ENCODE measurements at regions not wholly inside any gene's neighbourhood (a gene's known extent, or its start where the extent isn't known, plus 50 kb on each side); places are given as distances from the start of the nearest gene placed in this dataset.
"Not testable (repeated sequence)": the region's sequence is repeated elsewhere in the genome, so short reads cannot be mapped to it uniquely, and the experiment has no call there.

DNA sequence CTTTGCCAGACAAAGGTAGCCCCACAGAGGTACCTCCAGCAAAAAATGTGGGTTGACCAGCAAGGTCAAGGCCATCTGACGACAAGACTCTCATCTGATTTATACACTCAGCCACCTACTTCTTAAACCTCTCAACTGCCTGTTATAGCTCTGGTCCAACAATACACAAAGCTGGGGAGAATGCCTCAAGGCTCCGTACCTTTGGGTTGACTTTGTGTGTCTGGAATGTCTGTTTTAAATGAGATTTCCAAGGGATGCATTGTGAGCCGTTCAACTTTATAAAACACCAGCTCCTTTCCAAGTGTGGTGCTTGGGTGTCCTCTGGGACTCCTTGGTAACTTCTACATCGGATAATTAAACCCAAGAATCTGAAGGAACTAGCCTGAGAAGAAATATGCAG lies 167.0 kb upstream of the RPL34 start:
- no peak for DNase-seq

DNA sequence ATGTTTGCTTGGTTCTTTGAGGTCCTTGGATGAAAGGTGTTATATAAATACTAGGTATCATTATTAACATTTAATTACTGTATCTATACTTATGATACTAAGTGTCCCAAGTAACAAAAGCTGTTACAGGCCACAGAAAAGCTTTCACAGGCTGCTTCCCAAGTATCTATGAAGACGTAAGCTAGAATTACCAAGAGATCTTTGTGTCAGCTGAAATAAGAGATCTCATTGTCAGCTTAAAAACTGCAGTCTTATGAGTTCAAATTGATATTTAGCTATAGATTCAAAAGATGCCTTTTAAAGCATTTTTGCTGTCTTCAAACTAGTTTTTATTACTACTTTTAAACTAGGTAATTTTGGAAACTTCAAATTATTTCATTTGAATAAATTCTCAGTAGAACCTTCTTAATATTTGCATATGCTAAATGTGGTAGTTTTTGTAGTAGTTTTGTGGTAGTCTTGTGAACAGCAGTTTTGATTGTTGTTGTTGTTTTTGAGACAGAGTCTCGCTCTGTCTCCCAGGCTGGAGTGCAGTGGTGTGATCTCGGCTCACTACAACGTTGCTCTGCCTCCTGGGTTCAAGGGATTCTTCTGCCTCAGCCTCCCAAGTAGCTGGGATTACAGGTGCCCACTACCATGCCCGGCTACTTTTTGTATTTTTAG lies 170.0 kb upstream of the RPL34 start:
- no peak for DNase-seq

DNA sequence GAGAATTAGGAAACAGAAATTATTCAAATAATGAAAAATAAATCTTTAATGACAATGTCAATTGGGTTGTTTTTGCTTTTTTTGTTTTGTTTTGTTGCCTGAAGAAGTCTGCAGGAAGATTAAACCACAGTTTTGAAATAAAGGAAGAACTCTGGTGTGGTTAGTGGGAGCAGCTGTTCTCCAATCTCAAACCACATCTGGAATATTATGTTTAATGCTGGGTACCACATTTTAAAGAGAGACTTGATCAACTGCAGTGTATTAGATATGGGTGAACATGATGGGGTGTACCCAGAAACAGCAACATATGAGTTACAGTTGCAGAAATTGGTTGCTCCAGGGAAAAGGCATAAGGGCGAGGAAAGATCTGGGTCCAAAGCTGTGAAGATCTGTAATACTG lies 171.2 kb upstream of the RPL34 start:
- DNase-seq, result no peak

DNA sequence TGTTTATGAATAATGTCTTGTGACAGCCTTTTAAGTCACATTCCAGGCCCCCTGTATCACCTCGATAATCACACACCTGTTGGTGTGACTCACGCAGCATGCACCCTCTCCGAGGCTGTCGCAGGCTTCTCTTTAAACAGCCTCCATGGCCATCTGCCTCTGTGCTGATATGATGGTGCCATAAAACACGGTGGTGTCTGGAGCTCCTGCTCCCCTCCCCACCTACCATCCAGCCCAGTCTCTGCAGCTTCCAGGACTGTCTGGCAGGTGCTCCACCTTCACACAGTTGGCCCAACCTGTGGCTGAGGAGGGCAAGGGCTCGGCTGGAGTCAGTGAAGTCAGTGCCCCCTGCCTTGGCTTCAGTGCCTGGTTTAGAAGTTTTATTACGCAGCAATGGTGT lies 173.8 kb upstream of the RPL34 start:
- no peak for DNase-seq

DNA sequence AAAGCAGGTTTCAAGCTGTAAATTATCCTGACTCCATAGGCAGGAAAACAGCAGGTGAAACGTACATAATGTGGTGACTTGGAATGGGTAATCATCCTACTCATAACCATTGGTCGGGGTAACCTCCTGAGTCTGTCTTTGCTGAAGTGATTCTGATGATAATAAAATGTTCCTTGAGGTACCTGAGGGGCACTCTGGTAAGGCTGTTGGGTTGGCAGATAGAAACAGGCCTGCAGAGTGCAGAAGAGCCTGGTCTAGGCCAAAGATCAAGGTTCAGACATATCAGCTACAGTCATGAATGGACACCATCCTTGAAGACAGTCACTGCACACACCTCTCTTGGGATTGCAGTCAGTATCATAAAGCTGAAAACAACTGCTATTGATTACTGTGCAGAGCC lies 174.7 kb upstream of the RPL34 start:
- DNase-seq, result no peak

DNA sequence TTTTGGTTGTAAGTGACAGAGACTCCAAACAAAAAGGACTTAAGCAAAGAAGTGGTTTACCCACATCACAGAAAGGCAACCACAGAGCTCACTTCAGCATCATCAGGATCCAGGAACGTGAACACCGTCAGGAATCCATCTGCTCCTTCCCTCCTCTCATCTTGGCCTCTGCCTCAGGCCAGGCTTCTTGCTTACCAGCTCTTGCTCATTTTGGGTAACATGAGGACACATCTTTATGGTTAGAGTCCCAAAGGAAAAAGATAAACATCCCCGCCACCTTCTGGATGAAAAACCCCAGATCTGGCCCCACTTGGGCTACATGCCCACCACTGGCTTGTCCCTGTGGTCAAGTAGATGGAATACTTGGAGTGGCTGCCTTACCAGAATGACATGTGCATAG lies 176.8 kb upstream of the RPL34 start:
- DNase-seq, result no peak

DNA sequence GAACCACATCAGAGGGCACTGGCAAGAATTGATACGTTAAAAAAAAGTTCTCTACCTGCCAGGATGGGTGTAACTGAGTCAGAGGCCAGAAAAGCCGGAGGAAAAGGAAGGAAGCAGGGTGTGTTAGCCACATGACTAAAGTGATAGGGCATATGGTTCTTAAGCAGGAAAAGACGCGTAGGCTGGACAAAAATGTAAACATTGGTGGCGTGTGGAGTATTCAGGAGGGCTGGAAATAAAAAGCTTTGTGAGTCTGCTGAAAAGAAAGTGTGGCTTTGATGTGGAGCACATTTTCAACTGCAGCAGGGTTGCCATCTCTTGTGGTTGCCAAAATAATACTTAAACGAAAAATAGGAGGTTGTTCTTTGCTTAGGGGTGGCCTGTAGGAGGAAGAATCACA lies 186.5 kb upstream of the RPL34 start:
- DNase-seq, result no peak

DNA sequence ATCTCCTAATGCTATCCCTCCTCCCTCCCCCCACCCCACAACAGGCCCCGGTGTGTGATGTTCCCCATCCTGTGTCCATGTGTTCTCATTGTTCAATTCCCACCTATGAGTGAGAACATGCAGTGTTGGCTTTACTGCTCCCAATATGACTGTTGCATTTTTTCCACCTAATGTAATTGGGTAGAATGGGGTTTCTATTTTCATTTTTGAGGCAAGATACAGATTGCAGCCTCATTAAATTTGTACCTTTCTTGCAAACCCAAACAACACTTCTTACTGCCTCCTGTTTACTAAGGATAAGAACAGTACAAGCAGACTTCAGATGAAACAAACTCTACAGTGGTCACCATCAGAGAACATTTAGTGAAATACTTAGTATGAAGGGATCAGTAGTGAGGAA lies 187.0 kb upstream of the RPL34 start:
- DNase-seq, result not testable (repeated sequence)

DNA sequence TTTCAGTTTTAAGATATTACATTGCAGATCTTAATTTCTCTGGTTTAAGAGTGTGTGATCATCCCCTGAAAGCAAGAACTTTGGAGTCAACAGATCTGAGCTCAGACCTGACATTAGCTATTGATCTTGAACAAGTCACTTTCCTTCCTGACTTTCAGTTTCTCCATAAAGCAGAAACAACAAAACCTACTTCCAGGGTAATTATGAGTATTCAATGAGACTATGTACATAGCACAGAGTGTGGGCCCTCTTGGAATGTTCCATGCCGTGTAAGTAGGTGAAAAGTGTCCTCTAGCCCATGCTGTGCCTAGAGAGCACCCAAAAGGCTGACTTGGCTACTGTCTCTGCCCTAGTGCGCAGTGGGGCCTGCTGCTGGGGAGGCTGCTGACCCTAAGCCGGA lies 188.0 kb upstream of the RPL34 start:
- no peak for DNase-seq

DNA sequence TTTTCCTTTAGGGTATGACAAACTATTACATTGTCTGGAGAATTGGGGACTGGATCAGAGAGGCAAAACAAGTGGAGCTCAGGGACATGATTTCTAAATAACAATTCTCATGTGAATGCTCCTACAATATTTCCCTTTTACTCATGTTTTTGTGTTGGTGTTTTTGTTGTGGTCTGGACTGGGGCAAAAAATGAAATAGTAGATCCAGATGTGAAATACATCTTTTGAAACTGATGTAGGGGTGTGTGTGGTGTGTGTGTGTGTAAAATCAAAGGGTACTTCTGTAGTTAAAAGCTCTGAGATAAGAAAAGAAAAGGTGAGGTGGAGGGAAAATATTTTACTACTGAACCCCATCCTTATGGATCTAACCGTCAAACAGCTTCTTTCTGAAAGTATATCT lies 188.4 kb upstream of the RPL34 start:
- DNase-seq, result no peak

DNA sequence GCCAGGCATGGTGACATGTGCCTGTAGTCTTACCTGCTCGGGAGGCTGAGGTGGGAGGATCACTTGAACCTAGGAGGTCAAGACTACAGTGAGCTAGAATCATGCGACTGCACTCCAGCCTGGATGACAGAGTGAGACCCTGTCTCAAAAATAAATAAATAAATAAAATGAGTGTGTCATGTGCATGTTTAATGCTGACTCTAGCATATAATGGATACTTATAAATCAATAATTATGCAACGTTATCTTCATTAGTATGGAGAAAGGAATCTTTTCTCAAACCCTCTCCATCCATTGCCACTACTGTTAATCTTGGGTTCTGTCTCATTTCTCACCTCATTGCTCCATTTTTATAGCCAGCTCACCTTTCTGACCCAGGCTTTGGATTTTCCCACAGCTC lies 189.5 kb upstream of the RPL34 start:
- DNase-seq, result no peak

DNA sequence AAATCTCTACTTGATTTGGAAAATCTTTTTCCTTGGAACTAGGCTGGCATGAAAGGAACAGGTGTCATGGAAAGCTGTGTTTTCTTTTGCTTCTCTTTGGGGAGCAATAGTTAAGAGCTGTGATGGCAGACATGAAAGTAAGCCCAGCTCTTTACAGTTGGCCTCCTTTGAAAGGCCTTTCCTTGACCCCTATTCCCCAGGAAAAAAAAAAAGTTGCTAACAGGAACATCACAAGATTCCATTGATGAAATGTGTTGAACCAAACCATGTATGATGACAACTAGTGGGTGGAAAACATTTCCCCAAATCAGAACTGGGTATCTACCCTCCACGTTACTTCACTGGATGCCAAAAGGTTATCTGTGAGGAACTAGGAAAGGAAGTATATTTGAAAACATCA lies 190.7 kb upstream of the RPL34 start:
- DNase-seq, result no peak

DNA sequence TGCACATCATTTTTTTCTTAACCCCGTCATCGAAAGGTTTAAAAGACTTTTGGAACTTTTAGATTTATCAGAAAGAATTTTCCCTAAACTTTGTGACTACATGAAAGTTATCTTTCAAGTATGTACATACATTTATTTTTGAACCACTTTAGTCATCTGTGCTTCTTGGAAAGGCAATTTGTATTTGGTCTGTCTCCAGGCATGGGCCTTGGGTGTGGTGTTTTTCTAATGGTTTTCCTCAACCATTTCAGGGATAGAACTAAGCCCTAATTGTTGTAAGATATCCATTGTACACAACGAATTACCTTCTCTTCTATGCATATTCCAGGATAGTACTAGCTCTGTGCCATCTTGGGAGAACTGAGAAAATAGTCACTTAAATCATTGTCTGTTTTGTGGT lies 191.5 kb upstream of the RPL34 start:
- DNase-seq, result no peak

DNA sequence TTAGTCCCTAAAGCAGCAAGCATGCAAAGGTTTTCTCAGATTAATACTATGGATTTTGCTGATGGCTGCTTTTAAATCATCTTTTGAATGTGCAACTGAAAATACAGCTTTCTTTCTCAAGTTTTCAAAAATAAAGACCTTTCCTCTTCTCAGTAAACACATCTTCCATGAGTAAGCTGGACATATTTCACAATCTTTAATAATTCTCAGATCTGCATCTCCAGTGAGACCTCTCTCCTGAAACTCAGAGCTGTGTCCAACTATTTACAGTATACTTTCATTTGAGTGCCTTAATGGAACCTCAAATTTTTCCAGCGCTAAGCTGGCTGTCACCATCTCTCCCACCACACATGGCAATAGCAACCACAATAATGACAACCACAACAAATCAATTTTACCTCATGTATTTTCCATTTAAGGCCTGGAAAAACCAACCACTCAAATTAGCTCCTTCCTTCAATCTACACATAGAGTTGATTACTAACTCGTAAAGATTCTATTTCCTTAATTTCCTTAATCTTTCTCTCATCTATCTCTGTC lies 192.4 kb upstream of the RPL34 start:
- DNase-seq, result no peak

DNA sequence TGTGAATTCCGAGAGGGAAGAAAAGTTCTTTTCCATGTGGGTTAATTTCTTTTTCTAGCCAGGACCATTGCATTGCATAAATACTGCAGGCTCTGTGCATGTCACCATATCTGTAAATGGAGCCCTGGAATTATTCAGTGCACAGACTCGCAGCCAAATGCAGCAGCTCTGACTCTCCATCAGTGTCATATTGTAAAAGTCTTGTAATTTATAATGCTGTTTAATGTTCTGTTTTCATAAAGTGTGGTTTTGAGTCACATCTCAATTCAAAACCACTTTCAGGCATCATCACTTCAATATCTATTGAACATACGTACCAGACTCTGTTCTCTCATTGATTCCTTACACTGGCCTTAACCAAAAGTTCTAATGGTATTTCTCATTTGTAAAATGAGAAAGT lies 193.9 kb upstream of the RPL34 start:
- DNase-seq, result no peak

DNA sequence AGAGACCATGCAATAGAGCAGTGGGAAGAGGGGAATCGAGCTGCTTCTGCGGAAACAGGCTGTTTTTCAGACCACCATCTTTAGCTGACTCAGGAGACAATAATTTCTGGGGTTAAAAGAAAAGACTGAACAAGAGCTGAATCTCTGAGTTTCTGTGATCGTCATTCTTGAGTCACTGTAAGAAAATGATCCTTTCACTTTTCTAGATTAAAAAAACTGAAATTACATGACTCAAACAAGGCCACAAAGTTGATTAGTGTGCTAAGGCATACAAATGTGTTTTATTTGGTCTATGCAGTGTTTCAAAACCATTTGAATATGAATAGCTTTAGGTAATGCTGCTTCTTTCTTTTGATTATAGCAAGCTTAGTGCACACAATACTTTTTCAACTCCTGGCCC lies 194.4 kb upstream of the RPL34 start:
- no peak for DNase-seq

DNA sequence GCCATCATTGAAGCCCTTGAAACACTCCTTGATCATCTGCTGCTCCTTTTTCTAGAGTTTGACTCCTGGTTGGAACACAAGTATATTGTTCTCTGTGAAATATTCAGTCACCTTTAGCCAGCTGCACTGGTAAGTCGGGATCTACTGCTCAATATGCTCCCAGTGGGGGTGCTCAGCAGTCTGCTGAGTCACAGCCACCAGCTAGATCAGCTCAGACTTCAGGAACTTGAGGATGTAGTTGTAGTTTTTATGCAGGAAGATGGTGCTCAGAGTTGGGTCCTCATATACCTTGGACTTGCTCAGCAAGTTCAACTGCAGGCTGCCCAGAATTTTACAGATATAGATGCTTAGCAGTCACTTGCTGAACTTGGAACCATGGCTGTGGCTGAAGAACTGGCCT lies 202.5 kb upstream of the RPL34 start:
- no peak for DNase-seq

DNA sequence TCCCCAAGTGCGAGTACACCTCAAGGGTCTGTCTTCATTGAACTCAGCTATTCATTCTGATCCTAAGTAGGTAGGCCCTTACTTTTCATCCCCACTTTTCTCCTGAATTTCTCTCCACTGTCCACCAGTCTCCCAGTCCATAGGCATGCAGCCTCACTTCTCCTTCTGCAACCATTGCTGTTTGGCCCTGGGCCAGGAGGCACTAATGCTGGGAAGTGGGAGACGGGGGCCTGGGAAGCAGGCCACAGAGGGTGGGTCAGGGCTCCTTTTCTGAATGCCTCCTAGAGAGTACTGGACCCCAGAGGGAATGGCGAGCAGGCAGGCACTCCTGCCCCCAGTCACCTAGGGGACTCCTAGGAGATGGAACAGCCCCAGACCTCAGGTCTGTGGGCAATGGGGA lies 203.5 kb upstream of the RPL34 start:
- DNase-seq, result no peak

DNA sequence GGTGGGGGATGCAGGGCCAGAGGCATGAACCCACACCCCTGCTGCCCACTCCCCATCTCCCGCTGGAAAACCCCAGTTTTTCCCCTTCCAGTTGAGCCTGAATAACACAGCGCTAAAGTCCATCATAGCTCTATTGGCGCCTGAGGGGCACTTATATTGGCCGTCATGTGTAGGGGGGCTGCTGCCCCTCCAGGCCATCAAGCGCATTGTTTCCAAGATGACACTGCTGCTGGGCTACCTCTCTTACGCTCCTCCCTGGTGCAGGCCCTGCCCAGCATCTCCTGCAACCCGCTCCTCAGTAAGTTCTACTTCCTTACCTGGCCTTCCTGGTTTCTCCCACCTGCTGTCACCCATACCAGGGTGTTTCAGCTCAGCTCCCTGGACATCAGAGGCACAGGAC lies 205.0 kb upstream of the RPL34 start:
- DNase-seq, result no peak

DNA sequence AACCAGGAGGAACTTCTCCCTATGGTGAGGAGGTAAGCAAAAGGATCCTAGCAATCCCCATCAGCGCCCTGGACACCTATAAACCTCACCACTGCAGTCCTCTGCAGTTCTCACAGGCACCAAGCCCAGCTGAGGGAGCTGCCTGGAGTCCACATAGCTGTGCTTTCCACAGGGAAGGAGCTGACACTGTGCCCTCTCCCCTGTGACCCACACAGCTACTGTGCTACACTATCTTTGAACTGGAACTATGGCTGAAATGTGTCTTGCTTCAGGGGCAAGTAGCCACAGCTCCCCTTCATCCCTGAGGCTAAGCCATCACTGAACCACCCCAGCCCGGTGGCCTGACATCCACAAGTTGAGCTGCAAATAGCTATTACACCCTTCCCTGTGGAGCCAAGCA lies 208.5 kb upstream of the RPL34 start:
- no peak for DNase-seq

DNA sequence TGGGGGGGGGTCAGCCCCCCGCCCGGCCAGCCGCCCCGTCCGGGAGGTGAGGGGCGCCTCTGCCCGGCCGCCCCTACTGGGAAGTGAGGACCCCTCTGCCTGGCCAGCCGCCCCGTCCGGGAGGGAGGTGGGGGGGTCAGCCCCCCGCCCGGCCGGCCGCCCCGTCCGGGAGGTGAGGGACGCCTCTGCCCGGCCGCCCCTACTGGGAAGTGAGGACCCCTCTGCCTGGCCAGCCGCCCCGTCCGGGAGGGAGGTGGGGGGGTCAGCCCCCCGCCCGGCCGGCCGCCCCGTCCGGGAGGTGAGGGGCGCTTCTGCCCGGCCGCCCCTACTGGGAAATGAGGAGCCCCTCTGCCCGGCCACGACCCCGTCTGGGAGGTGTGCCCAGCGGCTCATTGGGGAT lies 210.7 kb upstream of the RPL34 start:
- not testable (repeated sequence) for DNase-seq

DNA sequence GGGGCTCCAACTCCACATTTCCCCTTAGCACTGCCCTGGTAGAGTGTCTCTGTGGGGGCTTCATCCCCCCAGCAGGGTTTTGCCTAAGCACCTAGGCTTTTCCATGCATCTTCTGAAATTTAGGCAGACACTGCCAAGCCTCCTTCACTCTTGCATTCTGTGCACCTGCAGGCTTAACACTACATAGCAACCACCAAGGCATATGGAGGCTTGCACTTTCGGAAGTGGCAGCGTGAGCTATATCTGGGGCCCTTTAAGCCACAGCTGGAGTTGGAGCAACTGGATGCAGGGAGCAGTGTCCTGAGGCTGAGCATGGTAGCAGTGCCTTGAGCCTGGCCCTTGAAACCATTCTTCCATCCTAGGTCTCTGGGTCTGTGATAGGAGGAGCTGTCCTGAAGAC lies 214.8 kb upstream of the RPL34 start:
- no peak for DNase-seq

DNA sequence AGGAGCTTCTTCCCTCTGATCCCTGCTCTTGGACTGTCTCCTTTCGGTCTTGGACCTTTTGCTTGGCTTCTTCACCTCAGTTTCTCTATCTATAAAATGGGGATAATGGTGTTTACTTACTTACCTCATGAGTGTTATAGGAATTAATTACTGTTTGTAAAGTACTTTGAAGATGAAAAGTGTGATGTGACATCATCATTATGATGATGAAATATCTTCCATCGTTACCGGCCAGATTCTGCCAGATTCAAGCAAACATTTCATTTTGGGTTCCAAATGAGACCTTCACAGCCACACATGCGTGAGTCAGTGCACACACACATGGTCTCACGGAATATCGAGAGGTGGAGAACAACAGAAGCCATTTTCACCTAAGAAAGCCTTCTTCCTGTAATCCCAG lies 220.1 kb upstream of the RPL34 start:
- no peak for DNase-seq

DNA sequence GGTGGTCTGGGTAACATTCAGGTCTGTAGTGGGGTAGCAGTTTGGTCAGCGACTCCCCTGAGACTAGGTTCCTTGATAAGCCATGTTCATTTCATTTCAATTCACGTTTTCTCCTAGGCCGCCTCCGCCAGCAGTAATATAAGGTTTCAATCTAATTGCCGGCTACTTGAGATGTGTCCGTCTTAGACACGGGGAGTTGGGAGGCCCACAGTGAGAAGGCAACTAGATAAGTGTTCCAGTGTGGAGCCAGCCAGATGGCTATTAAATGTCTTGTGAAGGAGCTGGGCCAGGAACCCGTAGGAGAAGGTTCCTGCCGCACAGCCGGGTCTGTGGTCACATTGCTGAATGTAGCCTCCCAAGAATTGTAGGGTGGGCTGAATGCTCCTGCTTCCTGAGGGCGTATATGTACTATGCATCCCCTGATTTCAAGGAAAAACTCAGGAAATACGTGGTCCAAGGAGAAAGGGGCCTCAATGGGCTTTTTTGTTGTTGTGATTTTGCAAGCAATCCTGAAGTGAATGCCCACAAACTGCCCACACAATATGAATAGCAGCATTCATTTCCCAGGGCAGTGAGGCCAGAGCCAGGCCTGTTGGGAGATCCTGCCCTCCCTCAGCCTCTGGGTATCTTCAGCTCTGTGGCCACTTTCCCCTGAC lies 220.6 kb upstream of the RPL34 start:
- no peak for DNase-seq

DNA sequence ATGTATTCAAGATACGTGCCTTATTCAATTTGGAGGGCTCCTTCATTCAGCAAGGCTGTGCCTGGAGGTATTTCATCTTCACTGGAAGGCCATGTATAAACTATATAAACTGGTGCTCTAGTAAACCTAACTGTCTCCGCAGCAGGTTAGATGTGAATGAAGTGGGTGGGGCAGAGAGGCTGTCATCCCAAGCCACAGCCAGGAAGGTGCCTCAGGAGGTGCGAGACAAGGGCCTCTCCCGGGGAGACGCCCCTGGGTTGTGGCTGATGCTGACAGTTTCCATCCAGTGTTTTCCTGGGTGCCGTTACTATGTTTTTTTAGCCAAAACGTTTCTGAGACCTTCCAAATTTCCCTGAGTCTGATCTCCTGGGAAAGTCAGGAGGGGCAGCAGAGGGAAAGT lies 221.5 kb upstream of the RPL34 start:
- no peak for DNase-seq

All from NCI-H146 (cell line).